Activated CD8-positive, alpha-beta T cell treated with anti-CD3 and anti-CD28 coated beads for 36 hours (primary cell): ENCODE measurements at regions not wholly inside any gene's neighbourhood (a gene's known extent, or its start where the extent isn't known, plus 50 kb on each side); places are given as distances from the start of the nearest gene placed in this dataset.

Experiments used
- ATAC-seq: fragments of 200-7000 bp; cut with Tn5 transposase; one replicate; pipeline ENCODE4 v1.10.0; 2021; ENCODE audit warnings: mild to moderate bottlenecking, moderate library complexity
- CTCF ChIA-PET: fragments of 350-600 bp; sonication (Branson Sonifier 250); formaldehyde crosslinking; loops from one replicate; lab custom pipeline; 2021; ENCODE audit warnings: antibody characterized with exemption; lab: Charles Lee
- POLR2A ChIA-PET: fragments of 350-600 bp; sonication (Branson Sonifier 250); formaldehyde crosslinking; loops from one replicate; lab custom pipeline; 2021; ENCODE audit warnings: antibody characterized with exemption; lab: Charles Lee
- DNase-seq: peaks from one replicate; pipeline ENCODE4 v3.0.0-alpha.2; 2020
- H3K27ac Mint-ChIP-seq: one replicate; pipeline ENCODE4 v1.8.0; 2021; ENCODE audit warnings: mild to moderate bottlenecking, mixed read lengths
- H3K27me3 Mint-ChIP-seq: one replicate; pipeline ENCODE4 v1.8.0; 2021; ENCODE audit warnings: mixed read lengths
- H3K36me3 Mint-ChIP-seq: one replicate; pipeline ENCODE4 v1.8.0; 2021; ENCODE audit warnings: low read depth, mixed read lengths
- H3K4me1 Mint-ChIP-seq: one replicate; pipeline ENCODE4 v1.8.0; 2021; ENCODE audit warnings: low read depth, mixed read lengths
- H3K4me3 Mint-ChIP-seq: one replicate; pipeline ENCODE4 v1.8.0; 2021; ENCODE audit warnings: mild to moderate bottlenecking, moderate library complexity, mixed read lengths
- H3K9me3 Mint-ChIP-seq: one replicate; pipeline ENCODE4 v1.8.0; 2021; ENCODE audit warnings: mixed read lengths
- CTCF ChIP-seq: fragments of 200-600 bp; IDR thresholded peaks from one replicate; pipeline ENCODE4 v1.8.0; 2022; ENCODE audit warnings: antibody characterized with exemption, mild to moderate bottlenecking
- intact Hi-C: fragments of 100-400 bp; cut with micrococcal nuclease; formaldehyde crosslinking; loops from one replicate; pipeline ENCODE4 v1.10.0; 2022

- intact Hi-C loops, result no loop called here
- Mint-ChIP-seq H3K27ac (no peak overlapping the region), H3K27me3 (peaks cover 5% of the 10 kb centered on the region), H3K4me3 (no peak overlapping the region), H3K4me1 (no peaks in the 10 kb centered on the region), H3K36me3 (no peaks in the 10 kb centered on the region), H3K9me3 (no peaks in the 10 kb centered on the region)
- DNase-seq (no peak), ATAC-seq (no peak)
- ChIA-PET POLR2A (no interaction called here), CTCF (interaction anchor here (0.7 to 1.0 kb wide), 2 partner anchors 83 to 85 kb away, joined by 3 to 4 read pairs; no protein-coding TSS in a partner anchor)
- no peak for TF ChIP-seq CTCF
Observed at GRCh38 chr15:79769933-79770759, 126.7 kb downstream of the MTHFS start.

GRCh38 chr15:79773128-79773527, 123.7 kb downstream of the MTHFS start:
- intact Hi-C loops, result no loop called here
- TF ChIP-seq CTCF, result no peak

GRCh38 chr15:79775821-79776220, 121.0 kb downstream of the MTHFS start:
- POLR2A ChIA-PET, result no interaction called here
- peaks cover 2% of the 10 kb centered on the region for H3K4me1 Mint-ChIP-seq
- no peak overlapping the region for H3K4me3 Mint-ChIP-seq
- H3K27ac Mint-ChIP-seq, result no peak overlapping the region
- no peak for DNase-seq
- no peaks in the 10 kb centered on the region for H3K27me3 Mint-ChIP-seq
- ATAC-seq, result no peak
- intact Hi-C loops, result no loop called here
- no peak for TF ChIP-seq CTCF
- H3K9me3 Mint-ChIP-seq, result no peaks in the 10 kb centered on the region
- CTCF ChIA-PET, result no interaction called here
- H3K36me3 Mint-ChIP-seq, result no peaks in the 10 kb centered on the region

More at GRCh38 chr15:79773128-79773527, 123.7 kb downstream of the MTHFS start:
- DNase-seq, result no peak
- no peaks in the 10 kb centered on the region for H3K36me3 Mint-ChIP-seq
- no peaks in the 10 kb centered on the region for H3K9me3 Mint-ChIP-seq
- H3K4me1 Mint-ChIP-seq, result no peaks in the 10 kb centered on the region
- H3K27ac Mint-ChIP-seq, result no peak overlapping the region
- no peak for ATAC-seq
- peaks cover 4% of the 10 kb centered on the region for H3K27me3 Mint-ChIP-seq
- no peak overlapping the region for H3K4me3 Mint-ChIP-seq
- CTCF ChIA-PET, result no interaction called here
- POLR2A ChIA-PET, result no interaction called here

GRCh38 chr15:79777916-79778315, 118.9 kb downstream of the MTHFS start:
- Mint-ChIP-seq H3K27ac (no peak overlapping the region), H3K4me1 (peaks cover 2% of the 10 kb centered on the region), H3K27me3 (peaks cover 4% of the 10 kb centered on the region), H3K9me3 (peaks cover 15% of the 10 kb centered on the region), H3K36me3 (peaks cover 1% of the 10 kb centered on the region), H3K4me3 (no peak overlapping the region)
- TF ChIP-seq CTCF, result no peak
- intact Hi-C loops, result no loop called here
- no peak for ATAC-seq
- POLR2A ChIA-PET, result no interaction called here
- no peak for DNase-seq
- CTCF ChIA-PET, result no interaction called here

GRCh38 chr15:79778378-79778990, 118.3 kb downstream of the MTHFS start:
- no peak for ATAC-seq

More at GRCh38 chr15:79778378-79778990, 118.3 kb downstream of the MTHFS start:
- Mint-ChIP-seq H3K36me3 (peaks cover 1% of the 10 kb centered on the region), H3K27me3 (peaks cover 7% of the 10 kb centered on the region), H3K9me3 (peaks cover 18% of the 10 kb centered on the region), H3K27ac (no peak overlapping the region), H3K4me1 (peaks cover 2% of the 10 kb centered on the region), H3K4me3 (no peak overlapping the region)
- no peak for TF ChIP-seq CTCF
- CTCF ChIA-PET, result interaction anchor here (1.6 kb wide), 1 partner anchor 214 kb away, joined by 4 read pairs; no protein-coding TSS in a partner anchor
- intact Hi-C loops, result no loop called here
- DNase-seq, result no peak
- POLR2A ChIA-PET, result no interaction called here
